ENCODE measurements at regions not wholly inside any gene's neighbourhood (a gene's known extent, or its start where the extent isn't known, plus 50 kb on each side); places are given as distances from the start of the nearest gene placed in this dataset.

- DNase-seq, result no peak
These were observed 316.5 kb upstream of the ZMIZ1 start for GRCh38 chr10:78752221-78752620.

DNA sequence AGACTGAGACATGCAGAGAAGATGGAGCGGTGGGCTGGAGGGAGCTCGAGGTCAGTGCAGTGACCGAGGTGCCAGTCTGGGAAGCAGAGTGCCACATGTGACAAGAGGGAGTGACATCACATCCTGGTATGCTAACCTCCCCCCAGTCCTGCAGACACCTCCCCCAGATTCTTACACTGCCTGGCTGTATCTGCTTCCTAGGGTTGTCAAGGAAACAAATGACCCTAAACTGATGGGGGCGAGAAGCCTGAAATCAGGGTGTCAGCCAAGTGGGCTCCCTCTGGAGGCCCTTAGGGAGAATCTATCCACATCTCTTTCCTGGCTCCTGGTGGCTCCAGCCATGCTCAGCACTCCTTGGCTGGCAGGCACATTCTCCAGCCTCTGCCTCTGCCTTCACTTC is 316.1 kb upstream of the ZMIZ1 start:
- DNase-seq, result no peak

- DNase-seq, result no peak
These were observed 314.3 kb upstream of the ZMIZ1 start for GRCh38 chr10:78754269-78755062.

GRCh38 chr10:78755063-78755701 is 313.6 kb upstream of the ZMIZ1 start:
- DNase-seq, result no peak

DNA sequence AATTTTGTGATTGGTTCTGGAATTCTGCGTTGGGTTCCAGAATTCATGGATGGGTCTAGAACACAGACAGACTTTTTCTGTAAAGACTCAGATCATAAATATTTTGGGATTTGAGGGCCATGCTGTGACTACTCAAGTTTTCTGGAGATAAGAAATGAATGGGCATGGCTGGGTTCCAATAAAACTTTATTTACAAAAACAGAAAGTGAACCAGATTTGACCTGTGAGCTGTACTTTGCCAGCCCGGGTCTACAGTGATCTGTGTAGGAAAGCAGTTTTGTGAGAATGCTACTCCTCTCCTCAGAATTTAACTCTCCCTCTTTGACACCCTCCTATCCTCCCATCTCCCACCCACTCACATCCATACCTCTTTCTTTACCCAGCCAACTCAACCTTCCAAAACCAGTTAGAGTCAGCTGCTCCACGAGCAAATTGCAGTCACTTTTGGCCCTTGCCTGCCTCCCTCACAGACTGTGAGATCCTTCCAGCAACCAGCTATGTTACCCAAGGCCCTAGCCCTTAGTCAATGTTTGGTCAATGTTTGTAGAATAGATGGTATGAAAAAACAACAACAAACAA is 312.8 kb upstream of the ZMIZ1 start:
- DNase-seq, result no peak

GRCh38 chr10:78756604-78757343 is 312.0 kb upstream of the ZMIZ1 start:
- no peak for DNase-seq

DNA sequence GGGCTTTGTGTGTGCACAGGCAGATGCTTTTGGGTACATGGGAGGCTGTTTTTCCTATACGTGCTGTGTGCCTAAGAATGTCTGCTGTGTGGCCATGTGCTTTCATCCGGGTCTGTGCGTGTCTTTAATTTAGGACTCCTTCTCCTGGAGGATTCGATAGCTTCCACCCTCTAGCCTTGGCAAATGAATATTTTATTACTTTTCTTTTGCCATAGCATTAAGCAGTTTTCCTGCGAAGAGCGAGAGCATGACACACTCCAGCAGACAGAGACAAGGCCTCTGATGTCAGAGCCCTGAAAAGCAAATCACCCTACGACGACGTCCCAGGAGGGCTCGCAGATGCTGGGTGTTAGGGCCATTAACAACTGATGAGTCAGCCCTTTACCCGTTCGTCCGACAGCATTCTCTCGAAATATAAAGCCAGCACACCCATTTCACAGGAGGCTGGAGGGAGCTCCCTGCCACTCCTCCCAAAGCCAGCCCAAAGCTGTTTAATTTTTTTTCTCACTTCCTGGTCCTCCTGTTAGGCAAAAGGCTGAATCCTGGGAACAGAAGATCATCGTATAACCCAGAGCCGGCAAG is 311.3 kb upstream of the ZMIZ1 start:
- no peak for DNase-seq

DNA sequence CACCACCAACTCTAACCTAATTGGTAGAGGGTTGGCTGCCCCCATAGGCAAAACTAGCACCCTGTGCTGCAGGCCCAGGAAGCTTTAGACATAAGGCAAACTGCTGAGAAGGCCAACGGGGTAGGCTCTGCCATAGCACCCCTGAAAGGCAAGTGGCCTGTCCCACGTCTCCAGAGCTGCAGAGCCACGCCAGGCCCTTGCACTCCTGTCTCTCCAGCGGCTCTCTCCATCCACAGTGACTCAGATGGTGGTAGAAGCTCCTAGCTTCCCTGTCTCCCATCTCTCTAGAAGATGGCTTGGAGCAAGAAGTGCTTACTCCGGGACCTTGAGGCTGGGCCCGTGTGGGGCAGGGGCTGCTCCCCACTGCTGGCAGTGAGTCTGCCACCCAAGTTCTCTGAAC is 310.6 kb upstream of the ZMIZ1 start:
- no peak for DNase-seq

DNA sequence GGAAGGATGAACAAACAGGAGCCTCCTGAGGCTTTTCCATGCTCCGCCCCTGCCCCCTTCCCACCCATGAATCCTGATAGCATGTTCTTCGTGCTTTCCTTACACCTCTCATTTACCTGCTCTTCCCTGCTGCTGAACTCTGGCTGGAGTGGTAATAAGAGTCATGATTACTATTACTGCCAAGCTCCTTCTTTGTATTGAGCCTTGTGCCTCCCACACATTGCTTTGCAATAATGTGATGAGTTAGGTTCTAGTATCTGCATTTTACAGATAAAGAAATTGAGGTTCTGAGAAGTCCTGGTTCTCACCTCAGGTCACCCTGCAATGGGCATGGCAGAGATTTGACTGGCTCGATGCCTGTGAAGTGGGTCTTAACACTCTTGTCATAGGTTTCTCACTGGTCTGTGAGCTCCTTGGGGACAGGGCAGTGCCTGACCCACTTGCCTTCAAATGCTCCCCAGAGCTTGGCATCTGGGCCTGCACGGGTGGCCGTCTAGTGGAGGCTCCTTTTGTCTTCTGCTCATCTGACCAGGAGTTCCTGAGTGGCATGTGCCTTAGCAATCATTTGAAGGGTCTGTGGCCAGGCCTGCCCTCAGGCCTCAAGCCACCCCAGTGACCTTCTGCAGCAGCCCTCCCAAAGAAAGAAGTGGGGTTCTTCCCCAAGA is 309.2 kb upstream of the ZMIZ1 start:
- DNase-seq, result no peak

GRCh38 chr10:78760463-78761310 is 308.1 kb upstream of the ZMIZ1 start:
- no peak for DNase-seq

- DNase-seq, result no peak
These were observed 307.4 kb upstream of the ZMIZ1 start for GRCh38 chr10:78761311-78761781.

DNA sequence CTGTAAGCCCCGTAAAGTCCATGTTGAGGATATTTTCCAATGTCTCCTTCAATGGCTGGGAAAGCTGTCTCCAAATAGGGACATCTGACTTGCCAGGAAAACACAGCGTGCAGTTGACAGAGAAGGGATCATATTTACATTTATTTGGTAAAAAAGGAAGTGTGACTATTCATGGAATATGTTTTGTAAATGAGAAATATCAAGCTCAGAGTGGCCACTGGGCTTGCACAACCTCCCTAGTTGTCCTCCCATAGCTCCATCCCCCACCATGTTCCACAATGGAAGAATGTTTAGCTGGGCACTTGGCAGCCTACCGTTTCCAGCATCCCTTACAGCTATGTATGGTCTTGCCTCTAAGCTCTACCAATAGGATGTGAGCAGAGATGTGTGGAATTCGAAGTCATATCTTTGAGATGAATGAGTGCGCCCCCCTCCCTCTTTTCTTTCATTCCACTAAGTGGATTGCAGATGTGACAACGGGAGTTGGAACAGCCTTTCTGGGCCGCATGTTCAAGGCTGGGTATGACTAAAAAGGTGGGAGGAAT is 306.6 kb upstream of the ZMIZ1 start:
- no peak for DNase-seq

DNA sequence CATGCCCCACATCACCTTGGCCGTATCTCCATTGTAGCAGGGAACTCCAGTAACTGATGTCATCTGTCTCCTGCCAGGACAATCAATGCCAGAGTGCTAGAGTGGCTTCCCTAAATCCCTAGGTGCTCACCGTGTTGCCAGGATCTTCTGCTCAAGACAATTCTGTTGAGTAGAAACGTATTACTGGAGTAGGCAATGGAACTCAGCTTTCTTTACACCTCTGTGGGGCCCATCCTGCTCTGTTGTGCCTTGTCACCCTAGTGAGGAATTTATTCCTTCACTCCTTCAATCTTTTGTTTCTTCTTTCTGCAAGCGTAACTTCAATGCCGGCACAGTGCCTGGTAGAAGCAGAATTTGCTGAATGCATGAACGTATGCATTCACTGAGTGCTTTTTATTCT is 305.5 kb upstream of the ZMIZ1 start:
- DNase-seq, result no peak

DNA sequence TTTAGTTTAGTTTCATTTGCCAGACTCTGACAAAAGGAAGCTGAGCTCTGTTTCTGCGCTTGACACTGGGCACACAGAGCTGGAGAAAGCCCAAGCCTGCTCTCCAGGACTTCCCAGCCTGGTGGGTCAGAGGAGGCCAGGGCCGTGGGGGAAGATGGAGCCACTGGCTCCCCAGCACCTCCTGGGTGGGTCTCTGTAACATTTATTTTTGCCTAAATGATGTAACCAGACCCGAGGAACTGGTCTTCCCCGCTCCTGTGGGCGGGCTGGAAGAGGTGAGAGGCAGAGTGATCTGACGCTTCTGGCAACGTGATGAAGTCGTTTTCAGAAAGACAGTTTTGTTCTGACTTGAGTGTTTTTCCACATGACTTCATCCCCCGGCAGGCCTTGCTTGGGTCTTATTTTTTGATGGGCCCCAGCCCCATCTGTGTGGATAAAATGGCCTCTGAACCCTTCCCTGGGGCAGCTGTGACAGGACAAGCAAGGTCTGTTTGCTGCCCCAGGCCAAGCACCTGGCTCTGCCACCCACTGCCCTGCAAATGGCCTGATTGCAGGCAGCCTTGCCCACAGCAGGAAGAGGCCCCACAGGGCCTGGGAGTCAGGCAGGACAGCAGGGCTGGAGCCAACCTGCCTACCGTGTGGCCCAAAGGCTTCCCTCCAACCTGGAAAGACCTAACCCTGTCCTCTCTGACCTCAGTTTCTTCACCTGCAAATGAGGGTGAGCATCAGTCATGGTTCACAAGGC is 304.9 kb upstream of the ZMIZ1 start:
- DNase-seq, result no peak

DNA sequence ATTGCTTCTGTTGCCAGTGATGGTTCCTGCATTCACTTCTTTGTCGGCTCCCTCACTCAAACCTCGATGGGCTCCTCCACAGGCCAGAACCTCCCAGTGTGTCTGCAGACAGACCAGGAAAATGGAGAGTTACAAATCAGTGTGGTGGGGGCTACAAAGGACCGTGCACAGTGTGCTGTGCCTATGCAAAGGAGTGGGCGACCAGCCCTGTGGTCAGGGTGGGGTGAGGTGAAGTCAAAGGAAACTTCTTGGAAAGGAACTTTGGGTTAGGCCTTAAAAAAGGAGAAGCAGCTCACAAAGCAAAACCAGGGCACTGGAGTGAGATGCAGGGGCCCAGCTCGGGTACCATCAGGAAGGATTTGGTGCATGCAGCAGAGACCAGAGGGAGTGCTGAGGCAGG is 304.3 kb upstream of the ZMIZ1 start:
- peak; percentile 48 for DNase-seq

DNA sequence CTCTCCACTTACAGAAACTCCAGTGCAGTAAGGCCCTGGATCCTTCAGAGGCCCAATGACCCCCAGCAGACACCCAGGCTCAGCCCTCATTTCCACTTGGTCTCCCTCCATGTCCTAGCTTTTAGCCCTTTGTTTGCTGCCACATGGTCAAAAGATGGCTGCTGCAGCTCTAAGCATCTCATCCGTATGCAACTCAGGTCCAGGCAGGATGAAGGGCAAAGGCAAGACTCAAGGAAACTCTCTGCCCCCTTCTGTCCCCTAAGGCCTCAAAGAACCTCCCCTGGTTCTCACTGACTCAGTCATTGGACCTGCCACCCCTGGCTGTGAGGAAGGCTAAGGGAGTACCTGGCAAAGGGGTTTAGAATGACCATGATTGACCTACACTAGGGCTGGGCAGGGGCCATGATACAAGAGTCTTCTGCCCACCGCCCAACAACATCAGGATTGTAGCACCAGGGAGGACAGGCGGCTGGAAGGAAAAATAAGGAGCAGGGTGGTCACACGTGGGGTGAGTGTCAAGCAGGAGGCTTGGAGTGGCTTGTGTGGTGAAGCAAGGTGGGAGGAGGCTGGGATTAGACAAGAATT is 303.8 kb upstream of the ZMIZ1 start:
- DNase-seq, result peak; percentile 41

DNA sequence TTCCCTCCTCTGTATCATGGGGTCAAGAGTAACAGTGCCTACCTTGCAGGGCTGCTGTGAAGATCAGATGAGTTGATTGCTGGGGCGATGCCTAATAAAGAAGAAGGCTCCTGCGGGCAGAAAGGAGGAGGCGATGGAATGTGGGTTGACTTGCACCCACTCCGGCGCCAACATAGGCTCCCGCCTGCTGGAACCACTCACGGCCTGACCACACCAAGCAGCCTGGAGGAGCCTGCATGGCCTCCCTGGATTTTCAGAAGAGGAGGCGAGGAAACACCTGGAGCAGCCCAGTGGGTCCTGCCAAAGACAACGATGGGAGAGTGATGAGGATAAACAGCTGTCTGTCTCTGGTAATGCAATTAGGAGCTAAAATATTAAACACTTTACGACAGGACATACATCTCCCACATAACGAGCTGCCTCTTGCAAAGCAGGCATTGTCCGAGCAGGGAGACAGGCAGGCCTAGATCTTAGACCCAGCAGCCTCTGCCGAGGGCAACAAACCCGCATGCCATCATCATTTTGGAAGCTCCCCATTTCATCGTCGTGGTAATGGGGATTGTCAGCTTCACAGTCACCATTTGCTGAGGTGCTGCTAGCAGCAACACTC is 302.9 kb upstream of the ZMIZ1 start:
- peak; percentile 50 for DNase-seq

DNA sequence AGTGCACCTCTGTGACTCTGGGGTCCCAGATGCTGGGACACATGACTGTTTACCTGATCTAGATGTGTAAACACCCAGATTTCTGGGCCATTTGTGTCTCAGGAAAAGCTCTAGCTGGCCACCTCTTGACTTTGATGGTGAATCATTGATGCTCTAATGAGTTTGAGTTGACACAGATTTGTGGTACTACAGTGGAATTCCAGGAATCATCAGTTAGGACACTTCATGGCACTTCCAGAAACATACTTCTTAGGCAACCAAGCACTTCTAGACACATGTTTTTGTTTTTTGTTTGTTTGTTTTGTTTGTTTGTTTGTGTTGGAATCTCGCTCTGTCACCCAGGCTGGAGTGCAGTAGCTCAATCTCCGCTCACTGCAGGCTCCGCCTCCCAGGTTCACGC is 302.2 kb upstream of the ZMIZ1 start:
- DNase-seq, result no peak

DNA sequence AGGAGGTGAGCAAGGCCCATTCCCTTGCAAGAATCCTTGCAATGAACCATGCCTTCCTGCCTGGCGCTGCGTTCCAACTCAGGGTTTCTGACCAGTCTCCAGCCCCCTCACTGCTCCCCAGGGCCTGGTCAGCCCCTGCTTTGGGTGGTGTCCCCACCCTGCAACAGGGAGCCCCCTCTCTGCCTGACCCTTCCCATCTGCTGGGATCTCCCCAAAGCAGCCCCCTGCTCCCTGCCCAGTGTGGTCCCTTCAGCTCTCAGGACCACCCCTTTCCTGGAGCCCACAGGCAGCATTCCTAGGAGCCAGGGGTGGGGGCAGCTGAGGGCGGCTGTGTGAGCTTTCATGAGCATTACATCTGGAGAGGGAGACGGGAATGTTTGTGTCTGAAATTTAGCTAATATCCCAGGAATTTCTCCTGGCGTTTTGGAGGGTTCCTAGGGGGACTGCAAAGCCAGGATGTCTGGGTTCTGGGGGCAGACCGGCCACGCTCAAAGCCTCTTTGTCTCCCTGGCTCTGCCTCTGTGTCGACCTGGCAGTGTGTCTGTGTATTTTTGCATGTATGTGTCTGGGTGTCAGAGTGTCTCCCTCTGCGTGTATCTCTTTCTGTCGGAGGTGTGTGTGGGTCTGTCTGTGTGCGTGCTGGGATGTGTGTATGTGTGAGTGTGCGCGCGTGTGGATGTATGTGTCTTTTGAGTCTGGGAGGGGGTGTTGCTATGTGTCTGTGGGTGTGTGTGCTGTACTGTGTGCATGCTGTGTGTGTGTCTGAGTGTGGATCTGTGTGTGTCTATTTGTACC is 300.5 kb upstream of the ZMIZ1 start:
- peak; percentile 51 for DNase-seq
